WTC11 (cell line): ENCODE measurements at regions not wholly inside any gene's neighbourhood (a gene's known extent, or its start where the extent isn't known, plus 50 kb on each side); places are given as distances from the start of the nearest gene placed in this dataset.

Experiments used
- ATAC-seq: fragments of 200-7000 bp; cut with Tn5 transposase; 2 replicates; pipeline ENCODE4 v1.10.0; 2021; ENCODE audit warnings: mild to moderate bottlenecking, moderate library complexity
- CTCF ChIA-PET: fragments of 300-600 bp; sonication (Branson Sonifier 250); formaldehyde crosslinking; loops from one replicate; lab custom pipeline; 2021; ENCODE audit warnings: antibody characterized with exemption; lab: Charles Lee
- POLR2A ChIA-PET: fragments of 350-600 bp; sonication (Branson Sonifier 250); formaldehyde crosslinking; loops from one replicate; lab custom pipeline; 2021; ENCODE audit warnings: antibody characterized with exemption; lab: Charles Lee
- DNase-seq: peaks from one replicate; pipeline ENCODE4 v3.0.0; 2021; ENCODE audit warnings: low spot score
- H3K27ac Mint-ChIP-seq: 2 replicates; pipeline ENCODE4 v1.8.0; 2021; ENCODE audit warnings: mixed read lengths
- H3K27me3 Mint-ChIP-seq: 2 replicates; pipeline ENCODE4 v1.8.0; 2021; ENCODE audit warnings: low read depth, mild to moderate bottlenecking, moderate library complexity, mixed read lengths
- H3K36me3 Mint-ChIP-seq: 2 replicates; pipeline ENCODE4 v1.8.0; 2021; ENCODE audit warnings: mixed read lengths
- H3K4me1 Mint-ChIP-seq: 2 replicates; pipeline ENCODE4 v1.8.0; 2022; ENCODE audit warnings: mixed read lengths
- H3K4me3 Mint-ChIP-seq: 2 replicates; pipeline ENCODE4 v1.8.0; 2021; ENCODE audit warnings: mild to moderate bottlenecking, moderate library complexity, mixed read lengths
- H3K9me3 Mint-ChIP-seq: 2 replicates; pipeline ENCODE4 v1.8.0; 2021; ENCODE audit warnings: mixed read lengths
- AFF4 ChIP-seq: sonication (generic); formaldehyde crosslinking; IDR thresholded peaks from 2 replicates; pipeline ENCODE4 v1.8.1; 2023; ENCODE audit warnings: mild to moderate bottlenecking, missing genetic modification reagents, borderline replicate concordance
- ATF1 ChIP-seq: sonication (generic); formaldehyde crosslinking; IDR thresholded peaks from 2 replicates; pipeline ENCODE4 v1.8.1; 2023; ENCODE audit warnings: mild to moderate bottlenecking, moderate library complexity, missing genetic modification reagents
- ATF3 ChIP-seq: sonication (generic); formaldehyde crosslinking; conservative IDR thresholded peaks from 2 replicates; pipeline ENCODE4 v1.8.1; 2022; ENCODE audit warnings: mild to moderate bottlenecking, missing genetic modification reagents
- CDX4 ChIP-seq: fragments of 250-450 bp; sonication (Bioruptor Pico); IDR thresholded peaks from 2 replicates; pipeline ENCODE4 v1.9.0; 2021; ENCODE audit warnings: moderate library complexity, mild to moderate bottlenecking, inconsistent platforms, borderline replicate concordance
- ERG ChIP-seq: fragments of 250-450 bp; sonication (Bioruptor Pico); IDR thresholded peaks from 2 replicates; pipeline ENCODE4 v1.8.0; 2021; ENCODE audit warnings: mild to moderate bottlenecking
- GTF2I ChIP-seq: fragments of 250-450 bp; sonication (Bioruptor Pico); conservative IDR thresholded peaks from 2 replicates; pipeline ENCODE4 v1.4.0; 2021; ENCODE audit warnings: mild to moderate bottlenecking
- KAT7 ChIP-seq: sonication (generic); formaldehyde crosslinking; IDR thresholded peaks from 2 replicates; pipeline ENCODE4 v1.8.1; 2023; ENCODE audit warnings: missing genetic modification reagents, mild to moderate bottlenecking, borderline replicate concordance
- MXD4 ChIP-seq: fragments of 250-450 bp; sonication (Bioruptor Pico); IDR thresholded peaks from 2 replicates; pipeline ENCODE4 v1.8.0; 2021; ENCODE audit warnings: mild to moderate bottlenecking, moderate library complexity, borderline replicate concordance
- NR1H2 ChIP-seq: sonication (generic); formaldehyde crosslinking; IDR thresholded peaks from 2 replicates; pipeline ENCODE4 v1.9.0; 2021; ENCODE audit warnings: mild to moderate bottlenecking, moderate library complexity, missing genetic modification reagents
- PRRX2 ChIP-seq: fragments of 250-450 bp; sonication (Bioruptor Pico); IDR thresholded peaks from 2 replicates; pipeline ENCODE4 v1.8.0; 2021; ENCODE audit warnings: mild to moderate bottlenecking
- RELA ChIP-seq: sonication (generic); formaldehyde crosslinking; IDR thresholded peaks from 2 replicates; pipeline ENCODE4 v1.8.1; 2022; ENCODE audit warnings: missing genetic modification reagents, mild to moderate bottlenecking, borderline replicate concordance
- RORB ChIP-seq: fragments of 250-450 bp; sonication (Bioruptor Pico); IDR thresholded peaks from 2 replicates; pipeline ENCODE4 v1.9.0; 2021; ENCODE audit warnings: mild to moderate bottlenecking
- SOX15 ChIP-seq: fragments of 250-450 bp; sonication (Bioruptor Pico); IDR thresholded peaks from 2 replicates; pipeline ENCODE4 v1.9.0; 2021; ENCODE audit warnings: mild to moderate bottlenecking
- SP1 ChIP-seq: sonication (generic); formaldehyde crosslinking; conservative IDR thresholded peaks from 2 replicates; pipeline ENCODE4 v1.8.1; 2022; ENCODE audit warnings: missing genetic modification reagents
- TP53 ChIP-seq: sonication (generic); formaldehyde crosslinking; IDR thresholded peaks from 2 replicates; pipeline ENCODE4 v1.8.1; 2023; ENCODE audit warnings: mild to moderate bottlenecking, missing genetic modification reagents
- ZNF281 ChIP-seq: sonication (generic); formaldehyde crosslinking; IDR thresholded peaks from 2 replicates; pipeline ENCODE4 v1.8.0; 2023; ENCODE audit warnings: mild to moderate bottlenecking, missing genetic modification reagents
- ZNF512 ChIP-seq: sonication (generic); formaldehyde crosslinking; IDR thresholded peaks from 2 replicates; pipeline ENCODE4 v1.8.1; 2022; ENCODE audit warnings: missing genetic modification reagents, borderline replicate concordance
- ZNF671 ChIP-seq: fragments of 250-450 bp; sonication (Bioruptor Pico); IDR thresholded peaks from 2 replicates; pipeline ENCODE4 v1.8.0; 2021; ENCODE audit warnings: mild to moderate bottlenecking

GRCh38 chr13:30362869-30363268 is 55.5 kb upstream of the KATNAL1 start (continued):
- no peak for TF ChIP-seq AFF4

GRCh38 chr13:30363725-30364124 is 56.4 kb upstream of the KATNAL1 start:
- POLR2A ChIA-PET = no interaction called here
- TF ChIP-seq RELA (CRISPR knock-in tag) (no peak), GTF2I (no peak), TP53 (CRISPR knock-in tag) (no peak), ERG (CRISPR knock-in tag) (no peak), ZNF512 (CRISPR knock-in tag) (no peak), RORB (no peak), ATF1 (no peak), ATF3 (CRISPR knock-in tag) (no peak), CDX4 (no peak), MXD4 (CRISPR knock-in tag) (no peak), SOX15 (CRISPR knock-in tag) (no peak), AFF4 (no peak), KAT7 (no peak), ZNF671 (CRISPR knock-in tag) (no peak), SP1 (CRISPR knock-in tag) (no peak), PRRX2 (CRISPR knock-in tag) (no peak), NR1H2 (CRISPR knock-in tag) (no peak), ZNF281 (CRISPR knock-in tag) (no peak)
- TF ChIP-seq, all 79 proteins: peak for 0
- no peaks in the 10 kb centered on the region; the same call in 1 of the 2 replicates for H3K27me3 Mint-ChIP-seq
- H3K27ac Mint-ChIP-seq = 0 out of 2 replicates have a peak overlapping the region, but pooled peaks have one; percentile 48
- no peak for DNase-seq
- ATAC-seq = no peak
- CTCF ChIA-PET = no interaction called here
- H3K9me3 Mint-ChIP-seq = no peaks in the 10 kb centered on the region
- no peak overlapping the region for H3K4me3 Mint-ChIP-seq
- H3K36me3 Mint-ChIP-seq = no peaks in the 10 kb centered on the region
- peaks cover 33% of the 10 kb centered on the region for H3K4me1 Mint-ChIP-seq
